Duodenal mucosa (tissue), 2 donors: ENCODE measurements at regions not wholly inside any gene's neighbourhood (a gene's known extent, or its start where the extent isn't known, plus 50 kb on each side); places are given as distances from the start of the nearest gene placed in this dataset.
"Not testable (repeated sequence)": the region's sequence is repeated elsewhere in the genome, so short reads cannot be mapped to it uniquely, and the experiment has no call there.

Experiments used
- H3K27ac ChIP-seq: one replicate; pipeline ENCODE4 v1.7.0; 2013; ENCODE audit warnings: low read depth, low read length
- H3K27me3 ChIP-seq, 2 donors: one replicate each; pipeline ENCODE4 v1.7.0; 2013; ENCODE audit warnings: low read length in 2 of 2, control low read depth in 1 of 2; ENCODE audit not compliant: insufficient read depth in 2 of 2, control insufficient read depth in 1 of 2
- H3K36me3 ChIP-seq, 2 donors: one replicate each; pipeline ENCODE4 v1.7.0; 2013; ENCODE audit warnings: low read length in 2 of 2, control low read depth in 1 of 2; ENCODE audit not compliant: insufficient read depth in 2 of 2, control insufficient read depth in 1 of 2
- H3K4me1 ChIP-seq, 2 donors: one replicate each; pipeline ENCODE4 v1.7.0; 2013; ENCODE audit warnings: low read length in 2 of 2, control low read depth in 1 of 2; ENCODE audit not compliant: insufficient read depth in 2 of 2, control insufficient read depth in 1 of 2
- H3K4me3 ChIP-seq, 2 donors: one replicate each; pipeline ENCODE4 v1.7.0; 2013; ENCODE audit warnings: low read length in 2 of 2, low read depth in 1 of 2
- H3K9ac ChIP-seq, 2 donors: one replicate each; pipeline ENCODE4 v1.7.0; 2013; ENCODE audit warnings: low read length in 2 of 2, low read depth in 1 of 2
- H3K9me3 ChIP-seq, 2 donors: one replicate each; pipeline ENCODE4 v1.7.0; 2013; ENCODE audit warnings: low read length in 2 of 2, control low read depth in 1 of 2; ENCODE audit not compliant: control insufficient read depth in 1 of 2

- not testable (repeated sequence) for H3K4me1 ChIP-seq, H3K36me3 ChIP-seq, H3K9ac ChIP-seq, H3K27ac ChIP-seq, H3K27me3 ChIP-seq, H3K4me3 ChIP-seq, H3K9me3 ChIP-seq
These were observed 350.9 kb downstream of the UTRN start for GRCh38 chr6:144636025-144636424.

- no peaks in the 10 kb centered on the region for H3K27me3 ChIP-seq
- no peak overlapping the region for H3K9ac ChIP-seq
- H3K27ac ChIP-seq = no peak overlapping the region
- no peaks in the 10 kb centered on the region for H3K9me3 ChIP-seq
- H3K4me3 ChIP-seq = no peak overlapping the region
- H3K4me1 ChIP-seq = no peaks in the 10 kb centered on the region
- no peaks in the 10 kb centered on the region for H3K36me3 ChIP-seq
These were observed 352.4 kb downstream of the UTRN start for GRCh38 chr6:144637541-144637940.

- H3K4me1 ChIP-seq = no peaks in the 10 kb centered on the region
These were observed 354.5 kb downstream of the UTRN start for GRCh38 chr6:144639654-144640053.

GRCh38 chr6:144641286-144641685 is 356.2 kb downstream of the UTRN start:
- no peaks in the 10 kb centered on the region for H3K27me3 ChIP-seq
- no peaks in the 10 kb centered on the region for H3K4me1 ChIP-seq
- no peak overlapping the region for H3K9ac ChIP-seq
- H3K9me3 ChIP-seq = no peaks in the 10 kb centered on the region
- no peak overlapping the region for H3K4me3 ChIP-seq
- H3K27ac ChIP-seq = no peak overlapping the region
- no peaks in the 10 kb centered on the region for H3K36me3 ChIP-seq

More at GRCh38 chr6:144639654-144640053, 354.5 kb downstream of the UTRN start:
- H3K9me3 ChIP-seq = no peaks in the 10 kb centered on the region
- H3K4me3 ChIP-seq = no peak overlapping the region
- H3K27ac ChIP-seq = no peak overlapping the region
- H3K27me3 ChIP-seq = no peaks in the 10 kb centered on the region
- H3K9ac ChIP-seq = no peak overlapping the region
- no peaks in the 10 kb centered on the region for H3K36me3 ChIP-seq

GRCh38 chr6:144644776-144645175 is 359.6 kb downstream of the UTRN start:
- H3K27me3 ChIP-seq = no peaks in the 10 kb centered on the region
- H3K27ac ChIP-seq = no peak overlapping the region
- peaks cover 0 to 8% of the 10 kb centered on the region in 2 donors for H3K4me1 ChIP-seq
- no peaks in the 10 kb centered on the region for H3K9me3 ChIP-seq
- no peak overlapping the region for H3K9ac ChIP-seq
- H3K36me3 ChIP-seq = no peaks in the 10 kb centered on the region
- H3K4me3 ChIP-seq = no peak overlapping the region

GRCh38 chr6:144646093-144647056 is 361.2 kb downstream of the UTRN start:
- Histone ChIP-seq H3K27me3 (no peaks in the 10 kb centered on the region), H3K36me3 (no peaks in the 10 kb centered on the region), H3K9ac (no peak overlapping the region), H3K27ac (no peak overlapping the region), H3K4me3 (no peak overlapping the region), H3K9me3 (no peaks in the 10 kb centered on the region), H3K4me1 (peaks cover under 1 to 8% of the 10 kb centered on the region in 2 donors)

GRCh38 chr6:144647406-144647964 is 362.4 kb downstream of the UTRN start:
- Histone ChIP-seq H3K4me3 (no peak overlapping the region), H3K27me3 (no peaks in the 10 kb centered on the region), H3K9ac (no peak overlapping the region), H3K4me1 (peaks cover 3 to 15% of the 10 kb centered on the region in 2 donors), H3K9me3 (no peaks in the 10 kb centered on the region), H3K36me3 (no peaks in the 10 kb centered on the region), H3K27ac (no peak overlapping the region)

- no peaks in the 10 kb centered on the region for H3K36me3 ChIP-seq
- H3K27me3 ChIP-seq = no peaks in the 10 kb centered on the region
- H3K27ac ChIP-seq = no peak overlapping the region
- no peak overlapping the region for H3K9ac ChIP-seq
- no peak overlapping the region for H3K4me3 ChIP-seq
- no peaks in the 10 kb centered on the region for H3K9me3 ChIP-seq
- peaks cover 3 to 18% of the 10 kb centered on the region in 2 donors for H3K4me1 ChIP-seq
These were observed 363.0 kb downstream of the UTRN start for GRCh38 chr6:144647971-144648651.

GRCh38 chr6:144649085-144649484 is 363.9 kb downstream of the UTRN start:
- H3K4me1 ChIP-seq = peaks cover 8 to 23% of the 10 kb centered on the region in 2 donors
- H3K9me3 ChIP-seq = no peaks in the 10 kb centered on the region
- H3K4me3 ChIP-seq = no peak overlapping the region
- no peaks in the 10 kb centered on the region for H3K36me3 ChIP-seq
- no peak overlapping the region for H3K9ac ChIP-seq
- H3K27ac ChIP-seq = no peak overlapping the region
- no peaks in the 10 kb centered on the region for H3K27me3 ChIP-seq

- Histone ChIP-seq H3K27me3 (no peaks in the 10 kb centered on the region), H3K9ac (no peak overlapping the region), H3K36me3 (no peaks in the 10 kb centered on the region), H3K27ac (no peak overlapping the region), H3K4me3 (no peak overlapping the region), H3K9me3 (no peaks in the 10 kb centered on the region), H3K4me1 (peaks cover 10 to 25% of the 10 kb centered on the region in 2 donors)
These were observed 366.1 kb downstream of the UTRN start for GRCh38 chr6:144651234-144651633.
